Heart left ventricle (tissue), 16 donors: ENCODE measurements at regions not wholly inside any gene's neighbourhood (a gene's known extent, or its start where the extent isn't known, plus 50 kb on each side); places are given as distances from the start of the nearest gene placed in this dataset.

Experiments used
- ATAC-seq, 4 donors: fragments of 200-7000 bp; cut with Tn5 transposase; one replicate each; pipeline ENCODE4 v1.9.1; 2020 to 2022; ENCODE audit warnings: moderate library complexity in 4 of 4, mild to moderate bottlenecking in 3 of 4, moderate number of reproducible peaks in 1 of 4
- DNase-seq, 5 donors: peaks; one replicate each; pipeline ENCODE4 v3.0.0-alpha.2; 2020
- H3K27ac ChIP-seq, 12 donors: fragments of 200-600 bp; sonication (generic) in 4 of 12; one replicate each; pipeline versions ENCODE4 v1.5.0 to v1.8.0; 2016 to 2022; ENCODE audit warnings: mild to moderate bottlenecking in 2 of 12
- H3K27me3 ChIP-seq, 9 donors: fragments of 200-600 bp; sonication (generic) in 2 of 9; one replicate each; pipeline versions ENCODE4 v1.5.1 to v1.8.0; 2016 to 2022; ENCODE audit warnings: mild to moderate bottlenecking in 3 of 9
- H3K36me3 ChIP-seq, 9 donors: fragments of 200-600 bp; sonication (generic) in 2 of 9; one replicate each; pipeline versions ENCODE4 v1.5.0 to v1.8.0; 2018 to 2022; ENCODE audit warnings: mild to moderate bottlenecking in 2 of 9
- H3K4me1 ChIP-seq, 12 donors: fragments of 200-600 bp; sonication (generic) in 4 of 12; one replicate each; pipeline versions ENCODE4 v1.5.0 to v1.8.0; 2016 to 2022; ENCODE audit warnings: mild to moderate bottlenecking in 3 of 12
- H3K4me3 ChIP-seq, 12 donors: fragments of 200-600 bp; sonication (generic) in 4 of 12; one replicate each; pipeline versions ENCODE4 v1.5.0 to v1.8.0; 2017 to 2022; ENCODE audit warnings: mild to moderate bottlenecking in 9 of 12, moderate library complexity in 4 of 12
- H3K9me3 ChIP-seq, 12 donors: fragments of 200-600 bp; sonication (generic) in 4 of 12; one replicate each; pipeline versions ENCODE4 v1.5.0 to v1.8.0; 2016 to 2022; ENCODE audit warnings: mild to moderate bottlenecking in 1 of 12
- POLR2A ChIP-seq, 2 donors: fragments of 450-650 bp; IDR thresholded peaks; one replicate each; pipeline ENCODE4 v1.6.1; 2017; ENCODE audit warnings: antibody characterized with exemption in 2 of 2, mild to moderate bottlenecking in 2 of 2, moderate library complexity in 2 of 2
- WGBS, 4 donors: extraction: QIAGEN DNeasy Blood & Tissue Kit in 2 of 4; methylation state at CpG; one replicate each; pipeline versions ENCODE4 v1.1.5 to v1.1.7; 2013 to 2018; 5-methylcytosine and 5-hydroxymethylcytosine counted together
- intact Hi-C, 10 donors: fragments of 100-400 bp; cut with DNase I; formaldehyde crosslinking; loops; one replicate each; pipeline versions ENCODE4 v1.11.1 to v1.14.2; 2022
- TF ChIP-seq, protein P1 (sequence below), 12 donors: fragments of 200-600 bp; sonication (generic) in 4 of 12; IDR thresholded peaks; one replicate each; pipeline versions ENCODE4 v1.5.0 to v1.8.0; 2018 to 2022; ENCODE audit warnings: antibody characterized with exemption in 12 of 12, mild to moderate bottlenecking in 5 of 12
- donor health status: ischemic (EF 13 %, LVEDD 7.1; RV severe dilation, severe dysfunction).
- donor health status: healthy with polysubstance abuse.
- donor health status: DM: no; HTN: yes; CAD: no.
- donor health status: DM: no; HTN: no; CAD: no.
- donor health status: ischemic (EF 25% LVEDD 6.9; RV normal size, moderate dysfunction).
- donor health status: ischemic (EF 25% LVEDD 5.7; RV mildly dilated, moderate dysfunction).
- donor health status: healthy.
- donor health status: DM: yes; HTN: yes; CAD: no.
- donor health status: ischemic (EF 35%, LVEDD 5.7; RV mildly dilated, moderate dysfunction).
- donor health status: nonischemic (EF 11% LVEDD 7.7; RV severe dilation, severe dysfunction).
- donor health status: DM: yes; HTN: yes; CAD: no.
- donor health status: PGD.
- donor health status: ischemic (EF 29% LVEDD 5.4; RV normal size, mild dysfunction).
- donor health status: nonischemic (EF 23%, LVEDD 6.1; RV moderate dilation, normal function).

DNA sequence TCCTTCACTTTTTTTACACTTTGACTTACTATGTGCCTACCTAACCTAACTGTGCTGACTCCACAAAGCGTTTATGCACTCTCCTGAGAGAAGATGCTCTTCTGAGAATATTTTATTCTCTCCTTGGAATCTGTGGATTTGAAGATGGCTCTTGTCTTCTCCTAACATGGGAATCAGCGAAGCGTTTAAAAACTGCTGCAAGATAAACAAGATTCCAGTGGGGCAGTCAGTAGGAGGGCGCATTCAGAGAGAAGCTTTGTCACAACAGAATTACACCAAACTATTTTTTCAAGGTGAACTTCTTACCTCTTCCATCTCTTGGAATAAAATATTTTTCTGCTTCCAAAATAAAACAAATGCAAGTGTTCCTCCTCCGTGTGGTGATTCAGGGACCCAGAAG is 113.1 kb downstream of the FOXD2 start:
- DNase-seq = no peak
- WGBS, 4 donors = 86 to 90% (median 89%) methylated on average over 5 of the region's 5 CpGs
- no peak overlapping the region for H3K4me3 ChIP-seq
- no peaks in the 10 kb centered on the region for H3K4me1 ChIP-seq
- intact Hi-C loops = no loop called here
- no peaks in the 10 kb centered on the region for H3K9me3 ChIP-seq
- no peaks in the 10 kb centered on the region for H3K36me3 ChIP-seq
- no peak overlapping the region for H3K27ac ChIP-seq
- no peak for TF ChIP-seq POLR2A (IDR thresholded peaks at IDR 0.05)
- TF ChIP-seq, protein P1, sequence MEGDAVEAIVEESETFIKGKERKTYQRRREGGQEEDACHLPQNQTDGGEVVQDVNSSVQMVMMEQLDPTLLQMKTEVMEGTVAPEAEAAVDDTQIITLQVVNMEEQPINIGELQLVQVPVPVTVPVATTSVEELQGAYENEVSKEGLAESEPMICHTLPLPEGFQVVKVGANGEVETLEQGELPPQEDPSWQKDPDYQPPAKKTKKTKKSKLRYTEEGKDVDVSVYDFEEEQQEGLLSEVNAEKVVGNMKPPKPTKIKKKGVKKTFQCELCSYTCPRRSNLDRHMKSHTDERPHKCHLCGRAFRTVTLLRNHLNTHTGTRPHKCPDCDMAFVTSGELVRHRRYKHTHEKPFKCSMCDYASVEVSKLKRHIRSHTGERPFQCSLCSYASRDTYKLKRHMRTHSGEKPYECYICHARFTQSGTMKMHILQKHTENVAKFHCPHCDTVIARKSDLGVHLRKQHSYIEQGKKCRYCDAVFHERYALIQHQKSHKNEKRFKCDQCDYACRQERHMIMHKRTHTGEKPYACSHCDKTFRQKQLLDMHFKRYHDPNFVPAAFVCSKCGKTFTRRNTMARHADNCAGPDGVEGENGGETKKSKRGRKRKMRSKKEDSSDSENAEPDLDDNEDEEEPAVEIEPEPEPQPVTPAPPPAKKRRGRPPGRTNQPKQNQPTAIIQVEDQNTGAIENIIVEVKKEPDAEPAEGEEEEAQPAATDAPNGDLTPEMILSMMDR (IDR thresholded peaks at IDR 0.05) = no peak
- peaks cover 0 to 16% (median 4%) of the 10 kb centered on the region in 9 donors for H3K27me3 ChIP-seq
- no peak for ATAC-seq

DNA sequence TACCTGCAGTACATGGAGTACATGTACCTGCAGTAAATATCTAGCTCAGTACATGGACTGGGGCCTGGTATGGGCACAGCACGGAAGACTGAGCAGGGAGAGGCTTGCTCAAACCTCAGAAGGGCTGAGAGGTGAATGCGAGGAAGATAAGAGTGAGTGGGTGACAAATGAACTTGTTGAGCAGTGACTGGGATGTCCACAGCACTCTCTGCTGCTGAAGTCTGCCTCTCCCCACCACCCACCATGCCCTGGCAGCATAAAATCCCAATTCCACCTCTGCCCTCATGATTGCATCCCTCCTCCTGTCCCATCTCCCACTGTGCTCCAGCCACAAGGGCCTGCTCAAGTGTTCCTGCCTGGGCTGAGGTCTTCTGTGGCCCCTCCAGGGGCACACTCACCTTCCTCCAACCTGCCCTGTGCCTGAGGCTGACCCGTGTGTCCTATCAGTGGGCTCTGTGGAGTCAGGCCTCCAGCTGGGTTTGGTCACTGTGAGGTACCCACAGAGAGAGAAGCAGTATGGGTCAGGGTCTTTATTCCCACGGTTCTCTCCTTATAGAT is 114.2 kb downstream of the FOXD2 start:
- no peak for ATAC-seq
- WGBS, 4 donors = 58 to 80% (median 63%) methylated on average over 4 of the region's 4 CpGs
- Histone ChIP-seq H3K27ac (no peak overlapping the region), H3K36me3 (no peaks in the 10 kb centered on the region), H3K27me3 (peaks cover 0 to 17% (median 6%) of the 10 kb centered on the region in 9 donors), H3K4me1 (no peaks in the 10 kb centered on the region), H3K4me3 (no peak overlapping the region), H3K9me3 (no peaks in the 10 kb centered on the region)
- TF ChIP-seq POLR2A (IDR thresholded peaks at IDR 0.05) = no peak
- intact Hi-C loops = no loop called here
- DNase-seq = no peak

DNA sequence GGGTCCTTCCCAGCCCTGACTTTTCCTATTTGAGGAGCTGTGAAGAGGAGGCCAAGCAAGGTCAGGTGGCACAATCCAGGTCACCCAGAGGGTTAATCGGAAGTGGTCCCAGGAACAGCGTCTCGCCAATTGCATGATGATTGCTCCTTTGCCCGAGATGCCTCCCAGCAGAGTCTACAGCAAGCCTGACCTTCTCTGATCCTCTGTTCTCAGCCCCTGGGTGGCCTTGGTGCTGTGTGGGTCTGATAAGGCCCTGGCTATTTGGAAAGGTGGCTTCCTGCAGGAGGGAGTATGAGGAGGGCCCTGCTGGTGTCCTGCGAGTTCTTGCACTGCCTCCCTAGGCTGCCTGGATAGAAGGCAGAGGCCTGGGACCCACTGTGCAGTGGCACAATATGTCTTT is 116.2 kb downstream of the FOXD2 start:
- DNase-seq (no peak), ATAC-seq (no peak)
- TF ChIP-seq, protein P1 (IDR thresholded peaks at IDR 0.05) = no peak
- TF ChIP-seq POLR2A (IDR thresholded peaks at IDR 0.05) = no peak
- intact Hi-C loops = no loop called here
- H3K36me3 ChIP-seq = no peaks in the 10 kb centered on the region
- no peaks in the 10 kb centered on the region for H3K4me1 ChIP-seq
- H3K4me3 ChIP-seq = no peak overlapping the region
- WGBS, 4 donors = 79 to 92% (median 86%) methylated on average over 5 of the region's 5 CpGs
- H3K9me3 ChIP-seq = no peaks in the 10 kb centered on the region
- H3K27me3 ChIP-seq = peaks cover 0 to 23% (median 6%) of the 10 kb centered on the region in 9 donors
- no peak overlapping the region for H3K27ac ChIP-seq

DNA sequence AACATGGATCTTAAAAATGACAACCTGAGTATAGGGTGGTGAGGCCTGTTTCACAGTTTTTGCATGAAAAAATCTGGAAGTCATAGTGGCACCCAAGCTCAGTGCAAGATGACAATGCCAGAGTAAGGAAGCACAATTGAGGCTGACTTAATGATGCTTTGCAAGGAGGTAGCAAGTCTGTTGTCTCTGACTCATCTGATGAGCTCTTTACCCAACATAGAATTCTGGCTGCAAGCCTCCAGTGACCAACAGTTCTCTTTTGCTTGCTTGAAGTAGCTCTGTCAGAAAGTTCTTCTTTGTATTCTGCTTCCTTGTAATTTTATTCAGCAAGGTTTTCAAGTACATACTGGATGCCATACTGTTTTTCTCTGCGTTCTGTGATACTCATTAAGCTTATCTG is 117.1 kb downstream of the FOXD2 start:
- no peak for DNase-seq
- Histone ChIP-seq H3K4me3 (no peak overlapping the region), H3K9me3 (no peaks in the 10 kb centered on the region), H3K27me3 (peaks cover 0 to 23% (median 6%) of the 10 kb centered on the region in 9 donors), H3K27ac (no peak overlapping the region), H3K36me3 (no peaks in the 10 kb centered on the region), H3K4me1 (no peaks in the 10 kb centered on the region)
- no peak for ATAC-seq
- TF ChIP-seq, protein P1 (IDR thresholded peaks at IDR 0.05) = no peak
- TF ChIP-seq POLR2A (IDR thresholded peaks at IDR 0.05) = no peak
- WGBS, 4 donors = 80 to 94% (median 85%) methylated on average over 1 of the region's 1 CpG
- intact Hi-C loops = no loop called here

DNA sequence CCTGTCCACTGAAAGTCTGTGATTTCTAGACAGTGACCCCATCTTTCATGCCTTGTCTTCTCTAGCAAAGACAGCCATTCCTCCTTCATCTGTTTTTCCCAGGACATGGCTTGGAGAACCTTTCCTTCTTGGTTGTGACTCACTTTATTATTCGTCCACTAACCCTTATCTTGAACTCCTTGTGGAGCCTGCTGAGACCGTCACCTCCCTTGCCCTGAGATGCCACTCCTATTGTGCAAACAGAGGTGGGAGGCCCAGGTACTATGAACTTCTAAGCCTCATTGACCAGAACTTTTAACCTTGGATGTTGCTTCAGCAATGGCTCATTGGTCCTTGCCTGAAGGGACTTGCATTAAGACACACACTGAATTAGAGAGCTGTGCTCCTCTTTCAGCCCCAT is 117.5 kb downstream of the FOXD2 start:
- no peak overlapping the region for H3K4me3 ChIP-seq
- H3K36me3 ChIP-seq = no peaks in the 10 kb centered on the region
- no peaks in the 10 kb centered on the region for H3K9me3 ChIP-seq
- TF ChIP-seq, protein P1 (IDR thresholded peaks at IDR 0.05) = no peak
- TF ChIP-seq POLR2A (IDR thresholded peaks at IDR 0.05) = no peak
- DNase-seq (no peak), ATAC-seq (no peak)
- no peak overlapping the region for H3K27ac ChIP-seq
- WGBS, 4 donors = 80 to 89% (median 82%) methylated on average over 2 of the region's 2 CpGs
- H3K27me3 ChIP-seq = peaks cover 0 to 23% (median 6%) of the 10 kb centered on the region in 9 donors
- no peaks in the 10 kb centered on the region for H3K4me1 ChIP-seq
- intact Hi-C loops = no loop called here
